ENCODE measurements at regions not wholly inside any gene's neighbourhood (a gene's known extent, or its start where the extent isn't known, plus 50 kb on each side); places are given as distances from the start of the nearest gene placed in this dataset.

GRCh38 chr16:47847220-47847970, 308.4 kb downstream of the ABCC12 start:
- TF ChIP-seq POLR2AphosphoS5 (IDR thresholded peaks at IDR 0.05; ENCODE audit: low read depth, low read length): no peak
- no peak for TF ChIP-seq POLR2A (IDR thresholded peaks at IDR 0.05; ENCODE audit: low read depth, low read length)
- TF ChIP-seq TAF1 (IDR thresholded peaks at IDR 0.05; ENCODE audit: low read depth, low read length): no peak
- TF ChIP-seq PAX5 (IDR thresholded peaks at IDR 0.05; ENCODE audit: insufficient read depth, low read length, severe bottlenecking): no peak
